HepG2 (cell line): ENCODE measurements at regions not wholly inside any gene's neighbourhood (a gene's known extent, or its start where the extent isn't known, plus 50 kb on each side); places are given as distances from the start of the nearest gene placed in this dataset.

Source experiments
- ATAC-seq: fragments of 200-7000 bp; cut with Tn5 transposase; 3 replicates; pipeline ENCODE4 v1.9.1; 2020; ENCODE audit warnings: mild to moderate bottlenecking, moderate library complexity
- BruUV-seq: library from RNA; stranded (reverse); fragments of 400-500 nt; replicated peaks from 2 replicates; lab custom pipeline; 2021; lab: Mats Ljungman, UMichigan
- CTCF ChIA-PET: fragments of 300-600 bp; formaldehyde crosslinking; extraction: SDS; loops from one replicate; lab custom pipeline; 2021; ENCODE audit warnings: low total read pairs, inconsistent platforms, low intra/inter-chr PET ratio; lab: Yijun Ruan, JAX
- POLR2A ChIA-PET: fragments of 350-600 bp; sonication (Branson Sonifier 250); formaldehyde crosslinking; loops from one replicate; lab custom pipeline; 2020; ENCODE audit warnings: antibody characterized with exemption, inconsistent platforms; lab: Yijun Ruan, JAX
- DNase-seq: peaks from one replicate; pipeline ENCODE4 v3.0.0-alpha.2; 2015; ENCODE audit warnings: low spot score
- FAIRE-seq: peaks from 3 replicates; lab custom pipeline; 2011; peaks lifted over from hg19 to GRCh38; lab: Jason Lieb, UNC
- H2AFZ ChIP-seq: one replicate; pipeline ENCODE4 v1.6.1; 2011; ENCODE audit warnings: low read length, inconsistent platforms
- H3K27ac ChIP-seq: fragments of 300-600 bp; 3 replicates; pipeline ENCODE4 v1.8.0; 2011; ENCODE audit warnings: mixed run types, mild to moderate bottlenecking, mixed read lengths, low read length, inconsistent platforms; ENCODE audit not compliant: insufficient read depth; ENCODE audit errors: extremely low read length
- H3K27me3 ChIP-seq, 2 experiments: fragments of 200-600 bp in 1 of 2; 2 replicates in 1 of 2; 3 replicates in 1 of 2; pipeline versions ENCODE4 v1.6.0 to v1.8.0; 2011; ENCODE audit warnings: low read length in 2 of 2, mild to moderate bottlenecking in 2 of 2, moderate library complexity in 2 of 2, inconsistent platforms in 1 of 2; ENCODE audit not compliant: insufficient read depth in 2 of 2, control insufficient read depth in 1 of 2
- H3K36me3 ChIP-seq, 2 experiments: fragments of 200-600 bp in 1 of 2; replicated peaks in 1 of 2; 2 replicates in 1 of 2; 3 replicates in 1 of 2; pipeline versions ENCODE4 v1.5.1 to v1.8.0; 2011; ENCODE audit warnings: low read length in 2 of 2, inconsistent platforms in 1 of 2; ENCODE audit not compliant: insufficient read depth in 2 of 2, control insufficient read depth in 1 of 2
- H3K4me1 ChIP-seq: 2 replicates; pipeline ENCODE4 v1.5.1; 2012; ENCODE audit warnings: low read length, inconsistent platforms; ENCODE audit not compliant: insufficient read depth
- H3K4me2 ChIP-seq: 2 replicates; pipeline ENCODE4 v1.6.0; 2011; ENCODE audit warnings: low read depth, low read length, inconsistent platforms
- H3K4me3 ChIP-seq, 3 experiments: fragments of 200-600 bp in 1 of 3; sonication (generic), shearing (Covaris generic) in 1 of 3; replicated peaks in 1 of 3; 2 replicates each; pipeline ENCODE4 v1.5.1; 2011 to 2016; ENCODE audit warnings: low read length in 3 of 3, inconsistent platforms in 2 of 3, low read depth in 2 of 3, mild to moderate bottlenecking in 2 of 3, control low read depth in 1 of 3, mixed read lengths in 1 of 3; ENCODE audit not compliant: insufficient read depth in 1 of 3
- H3K79me2 ChIP-seq: one replicate; pipeline ENCODE4 v1.6.1; 2011; ENCODE audit warnings: low read length, inconsistent platforms; ENCODE audit not compliant: insufficient read depth
- H3K9ac ChIP-seq: 2 replicates; pipeline ENCODE4 v1.6.0; 2011; ENCODE audit warnings: mild to moderate bottlenecking, low read depth, low read length, inconsistent platforms; ENCODE audit not compliant: insufficient read depth
- H3K9me3 ChIP-seq: 2 replicates; pipeline ENCODE4 v1.5.1; 2012; ENCODE audit warnings: mild to moderate bottlenecking, low read length
- H4K20me1 ChIP-seq: 2 replicates; pipeline ENCODE4 v1.6.0; 2011; ENCODE audit warnings: inconsistent platforms, mild to moderate bottlenecking, low read length, moderate library complexity; ENCODE audit not compliant: insufficient read depth
- GMEB1 ChIP-seq: sonication (generic); formaldehyde crosslinking; IDR thresholded peaks from 2 replicates; pipeline ENCODE4 v1.5.1; 2020; ENCODE audit warnings: missing genetic modification reagents, mild to moderate bottlenecking, borderline replicate concordance
- HNF1A ChIP-seq, 2 experiments: sonication (generic) in 1 of 2; formaldehyde crosslinking in 1 of 2; IDR thresholded peaks; 2 replicates each; pipeline versions ENCODE4 v1.4.0 to v1.6.1; 2016 to 2020; ENCODE audit warnings: borderline replicate concordance in 1 of 2, low read depth in 1 of 2, mild to moderate bottlenecking in 1 of 2, missing genetic modification reagents in 1 of 2
- ONECUT2 ChIP-seq: sonication (generic); formaldehyde crosslinking; IDR thresholded peaks from 2 replicates; pipeline ENCODE4 v1.4.0; 2020; ENCODE audit warnings: missing genetic modification reagents
- ZNF777 ChIP-seq: sonication (generic); formaldehyde crosslinking; IDR thresholded peaks from 2 replicates; pipeline ENCODE4 v1.4.0; 2020; ENCODE audit warnings: missing genetic modification reagents
- WGBS: methylation state at CpG from one replicate; pipeline ENCODE4 v1.1.6; 2017; ENCODE audit warnings: low lambda C conversion rate; 5-methylcytosine and 5-hydroxymethylcytosine counted together
- in situ Hi-C: cut with HindIII; loops from 2 replicates; pipeline ENCODE4 v1.10.0; 2017; ENCODE audit warnings: low pct_unique_long_range_greater_than_20kb; ENCODE audit not compliant: extremely low pct_ligation_motif_present
- intact Hi-C: fragments of 100-400 bp; cut with micrococcal nuclease; formaldehyde crosslinking; loops from one replicate; pipeline ENCODE4 v1.10.0; 2022; ENCODE audit not compliant: unreplicated experiment

GRCh38 chr2:62370321-62371250 is 135.4 kb downstream of the TMEM17 start (continued):
- no peak for TF ChIP-seq GMEB1 (CRISPR knock-in tag)
- TF ChIP-seq ONECUT2 (CRISPR knock-in tag): no peak

- H3K9ac ChIP-seq: no peak overlapping the region
- H2AFZ ChIP-seq: no peak overlapping the region
- TF ChIP-seq HNF1A (IDR thresholded peaks at IDR 0.05; ENCODE audit: low read depth): peak; percentile 20; the same call in 1 of the 2 replicates
- no peak for TF ChIP-seq HNF1A (CRISPR knock-in tag; IDR thresholded peaks at IDR 0.05; ENCODE audit: borderline replicate concordance)
- no peak for TF ChIP-seq ZNF777
- no peak for DNase-seq
- ChIA-PET POLR2A (no interaction called here), CTCF (no interaction called here)
- H3K27ac ChIP-seq: no peak overlapping the region
- H3K27me3 ChIP-seq: peaks cover 0 to 3% of the 10 kb centered on the region in 2 experiments; a peak in 1 of 5 replicates
- peak; percentile 85 for ATAC-seq
- WGBS: 12% methylated on average over 4 of the region's 4 CpGs
- FAIRE-seq: no peak
- BruUV-seq: no TSS peak
- peaks cover 13% of the 10 kb centered on the region for H3K9me3 ChIP-seq
- in situ Hi-C loops (no loop called here), intact Hi-C loops (no loop called here)
- H3K4me3 ChIP-seq: no peak overlapping the region; a peak in 1 of 6 replicates
- no peaks in the 10 kb centered on the region for H3K36me3 ChIP-seq
- H3K4me2 ChIP-seq: peak overlapping the region; percentile 43; the same call in 1 of the 2 replicates
- no peaks in the 10 kb centered on the region for H4K20me1 ChIP-seq
- H3K4me1 ChIP-seq: peaks cover 9% of the 10 kb centered on the region
- H3K79me2 ChIP-seq: no peaks in the 10 kb centered on the region
These were observed 136.3 kb downstream of the TMEM17 start for GRCh38 chr2:62369541-62370202.
